B cell (primary cell): ENCODE measurements at regions not wholly inside any gene's neighbourhood (a gene's known extent, or its start where the extent isn't known, plus 50 kb on each side); places are given as distances from the start of the nearest gene placed in this dataset.

Source experiments
- EZH2 ChIP-seq: IDR thresholded peaks from 2 replicates; pipeline ENCODE4 v1.6.1; 2012; ENCODE audit warnings: borderline replicate concordance, low read depth, mild to moderate bottlenecking, moderate library complexity, low read length; ENCODE audit not compliant: insufficient read depth, poor library complexity, severe bottlenecking
- TF ChIP-seq, protein P1 (sequence below): fragments of 200-600 bp; IDR thresholded peaks from one replicate; pipeline ENCODE4 v1.8.0; 2022; ENCODE audit warnings: antibody characterized with exemption, mild to moderate bottlenecking

- TF ChIP-seq, protein P1, sequence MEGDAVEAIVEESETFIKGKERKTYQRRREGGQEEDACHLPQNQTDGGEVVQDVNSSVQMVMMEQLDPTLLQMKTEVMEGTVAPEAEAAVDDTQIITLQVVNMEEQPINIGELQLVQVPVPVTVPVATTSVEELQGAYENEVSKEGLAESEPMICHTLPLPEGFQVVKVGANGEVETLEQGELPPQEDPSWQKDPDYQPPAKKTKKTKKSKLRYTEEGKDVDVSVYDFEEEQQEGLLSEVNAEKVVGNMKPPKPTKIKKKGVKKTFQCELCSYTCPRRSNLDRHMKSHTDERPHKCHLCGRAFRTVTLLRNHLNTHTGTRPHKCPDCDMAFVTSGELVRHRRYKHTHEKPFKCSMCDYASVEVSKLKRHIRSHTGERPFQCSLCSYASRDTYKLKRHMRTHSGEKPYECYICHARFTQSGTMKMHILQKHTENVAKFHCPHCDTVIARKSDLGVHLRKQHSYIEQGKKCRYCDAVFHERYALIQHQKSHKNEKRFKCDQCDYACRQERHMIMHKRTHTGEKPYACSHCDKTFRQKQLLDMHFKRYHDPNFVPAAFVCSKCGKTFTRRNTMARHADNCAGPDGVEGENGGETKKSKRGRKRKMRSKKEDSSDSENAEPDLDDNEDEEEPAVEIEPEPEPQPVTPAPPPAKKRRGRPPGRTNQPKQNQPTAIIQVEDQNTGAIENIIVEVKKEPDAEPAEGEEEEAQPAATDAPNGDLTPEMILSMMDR: no peak
- TF ChIP-seq EZH2: no peak
Observed at GRCh38 chr6:40762981-40763380, 175.8 kb upstream of the LRFN2 start.
